Bronchial epithelial cell (primary cell): ENCODE measurements at regions not wholly inside any gene's neighbourhood (a gene's known extent, or its start where the extent isn't known, plus 50 kb on each side); places are given as distances from the start of the nearest gene placed in this dataset.
A peak's percentile ranks its signal among the peaks of the same experiment; 100 is the strongest.

Source experiments
- DNase-seq: peaks from one replicate; pipeline ENCODE4 v3.0.0-alpha.2; 2010; ENCODE audit warnings: low read depth
- FAIRE-seq: peaks from 2 replicates; lab custom pipeline; 2011; peaks lifted over from hg19 to GRCh38; lab: Jason Lieb, UNC
- H3K27me3 ChIP-seq: 2 replicates; pipeline ENCODE4 v1.5.1; 2011; ENCODE audit warnings: low read length; ENCODE audit not compliant: control insufficient read depth, insufficient read depth
- H3K36me3 ChIP-seq: 2 replicates; pipeline ENCODE4 v1.5.1; 2011; ENCODE audit warnings: low read length; ENCODE audit not compliant: control insufficient read depth, insufficient read depth
- H3K4me3 ChIP-seq: 2 replicates; pipeline ENCODE4 v1.5.1; 2011; ENCODE audit warnings: mild to moderate bottlenecking, low read depth, low read length, control low read depth
- CTCF ChIP-seq: IDR thresholded peaks from 2 replicates; pipeline ENCODE4 v1.5.1; 2011; ENCODE audit warnings: mild to moderate bottlenecking, moderate library complexity, low read length, control low read depth, inconsistent platforms; ENCODE audit not compliant: insufficient read depth, severe bottlenecking

- TF ChIP-seq CTCF = no peak
- FAIRE-seq (no peak), DNase-seq (peak; percentile 49)
- H3K36me3 ChIP-seq = no peaks in the 10 kb centered on the region
- no peak overlapping the region for H3K4me3 ChIP-seq
- H3K27me3 ChIP-seq = peaks cover 1% of the 10 kb centered on the region
These were observed 373.4 kb downstream of the LPIN1 start for GRCh38 chr2:12119841-12120240.

- TF ChIP-seq CTCF = no peak
- Histone ChIP-seq H3K27me3 (peaks cover 1% of the 10 kb centered on the region), H3K36me3 (no peaks in the 10 kb centered on the region), H3K4me3 (no peak overlapping the region)
- FAIRE-seq = no peak
- DNase-seq = no peak
These were observed 374.1 kb downstream of the LPIN1 start for GRCh38 chr2:12120281-12121150.

GRCh38 chr2:12124790-12125189 is 378.4 kb downstream of the LPIN1 start:
- TF ChIP-seq CTCF = no peak
- Histone ChIP-seq H3K36me3 (no peaks in the 10 kb centered on the region), H3K27me3 (peaks cover 3% of the 10 kb centered on the region), H3K4me3 (no peak overlapping the region)
- FAIRE-seq = no peak
- DNase-seq = no peak

- Histone ChIP-seq H3K27me3 (peaks cover 4% of the 10 kb centered on the region), H3K36me3 (no peaks in the 10 kb centered on the region), H3K4me3 (no peak overlapping the region)
- TF ChIP-seq CTCF = no peak
- FAIRE-seq = no peak
- no peak for DNase-seq
These were observed 379.9 kb downstream of the LPIN1 start for GRCh38 chr2:12126318-12126717.

- no peak for DNase-seq
- no peaks in the 10 kb centered on the region for H3K36me3 ChIP-seq
- H3K27me3 ChIP-seq = peaks cover 4% of the 10 kb centered on the region
- no peak overlapping the region for H3K4me3 ChIP-seq
- no peak for FAIRE-seq
- no peak for TF ChIP-seq CTCF
These were observed 381.2 kb downstream of the LPIN1 start for GRCh38 chr2:12127638-12128037.
